Right lobe of liver (tissue), 6 donors: ENCODE measurements at regions not wholly inside any gene's neighbourhood (a gene's known extent, or its start where the extent isn't known, plus 50 kb on each side); places are given as distances from the start of the nearest gene placed in this dataset.
"Not testable (repeated sequence)": the region's sequence is repeated elsewhere in the genome, so short reads cannot be mapped to it uniquely, and the experiment has no call there.

ENCODE experiments used
- ATAC-seq, 4 donors: fragments of 200-7000 bp; cut with Tn5 transposase; one replicate each; pipeline ENCODE4 v1.9.1; 2020; ENCODE audit warnings: mild to moderate bottlenecking in 4 of 4, moderate library complexity in 4 of 4
- DNase-seq, 3 donors: peaks; one replicate each; pipeline ENCODE4 v3.0.0-alpha.2; 2020
- H3K27ac ChIP-seq, 3 donors: fragments of 200-600 bp; one replicate each; pipeline ENCODE4 v1.8.0; 2022
- H3K27me3 ChIP-seq, 2 donors: fragments of 200-600 bp; one replicate each; pipeline ENCODE4 v1.8.0; 2022
- H3K36me3 ChIP-seq, 4 donors: fragments of 200-600 bp; sonication (generic) in 1 of 4; one replicate each; pipeline versions ENCODE4 v1.5.1 to v1.8.0; 2017 to 2022; ENCODE audit warnings: control low read depth in 1 of 4
- H3K4me1 ChIP-seq, 4 donors: fragments of 200-600 bp; sonication (generic) in 1 of 4; one replicate each; pipeline versions ENCODE4 v1.5.1 to v1.8.0; 2017 to 2022; ENCODE audit warnings: control low read depth in 1 of 4
- H3K4me3 ChIP-seq, 3 donors: fragments of 200-600 bp; one replicate each; pipeline ENCODE4 v1.8.0; 2022
- H3K9me3 ChIP-seq, 4 donors: fragments of 200-600 bp; sonication (generic) in 1 of 4; one replicate each; pipeline versions ENCODE4 v1.5.1 to v1.8.0; 2017 to 2022; ENCODE audit warnings: control low read depth in 1 of 4
- CTCF ChIP-seq, 4 donors: fragments of 200-600 bp in 3 of 4; fragments of 450-650 bp in 1 of 4; IDR thresholded peaks; one replicate each; pipeline versions ENCODE4 v1.5.1 to v1.8.0; 2016 to 2022; ENCODE audit warnings: antibody characterized with exemption in 4 of 4, mild to moderate bottlenecking in 2 of 4
- POLR2A ChIP-seq: fragments of 450-650 bp; IDR thresholded peaks from one replicate; pipeline ENCODE4 v1.6.1; 2017; ENCODE audit warnings: antibody characterized with exemption, mild to moderate bottlenecking
- WGBS: methylation state at CpG from one replicate; pipeline ENCODE4 v1.1.6; 2018; ENCODE audit warnings: low coverage, low lambda C conversion rate; ENCODE audit not compliant: insufficient coverage; ENCODE audit errors: missing lambda C conversion rate; 5-methylcytosine and 5-hydroxymethylcytosine counted together
- intact Hi-C, 2 donors: fragments of 100-400 bp; cut with DNase I; formaldehyde crosslinking; loops; one replicate each; pipeline versions ENCODE4 v1.11.2 to v1.14.1; 2022
- donor health status: DM: no; HTN: yes; CAD: no.
- donor health status: DM: no; HTN: no; CAD: no.
- donor health status: DM: no; HTN: no; CAD: no.
- donor health status: DM: no; HTN: yes; CAD: no.
- donor health status: DM: no; HTN: yes; CAD: no.

- DNase-seq, result no peak
- no peaks in the 10 kb centered on the region for H3K4me1 ChIP-seq
- no peak overlapping the region for H3K27ac ChIP-seq
- H3K9me3 ChIP-seq, result no peaks in the 10 kb centered on the region
- WGBS, result 62% methylated on average over 3 of the region's 3 CpGs
- no peaks in the 10 kb centered on the region for H3K27me3 ChIP-seq
- no peak for ATAC-seq
- no peaks in the 10 kb centered on the region for H3K36me3 ChIP-seq
- intact Hi-C loops, result no loop called here
- no peak overlapping the region for H3K4me3 ChIP-seq
- TF ChIP-seq CTCF (IDR thresholded peaks at IDR 0.05) (no peak), POLR2A (no peak)
Measured at GRCh38 chr14:58987591-58987990, 200.9 kb upstream of the DAAM1 start.

DNA sequence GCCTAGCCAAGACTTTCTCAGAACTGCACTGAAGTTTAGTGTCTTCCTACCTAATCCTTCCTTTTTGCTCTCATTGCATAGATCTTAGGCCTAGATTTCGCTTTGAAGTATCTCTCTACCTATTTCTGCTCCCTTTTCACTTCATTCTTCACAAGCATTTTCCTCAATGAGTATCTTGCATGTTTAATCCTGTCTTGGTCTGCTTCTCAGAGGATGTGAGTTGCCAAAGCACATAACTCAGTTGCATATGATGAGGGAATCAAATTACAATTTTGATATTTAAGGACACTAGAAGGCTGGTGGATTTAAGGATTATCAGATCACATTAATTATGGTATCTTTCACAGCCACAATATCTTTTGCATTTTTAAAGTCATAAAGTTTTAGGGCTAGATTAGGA, 195.5 kb upstream of the DAAM1 start:
- Histone ChIP-seq H3K4me1 (no peaks in the 10 kb centered on the region), H3K27me3 (no peaks in the 10 kb centered on the region), H3K4me3 (no peak overlapping the region), H3K9me3 (no peaks in the 10 kb centered on the region), H3K36me3 (no peaks in the 10 kb centered on the region), H3K27ac (no peak overlapping the region)
- WGBS, result 79% methylated on average over 1 of the region's 1 CpG
- intact Hi-C loops, result no loop called here
- no peak for ATAC-seq
- no peak for TF ChIP-seq CTCF (IDR thresholded peaks at IDR 0.05)
- TF ChIP-seq POLR2A, result no peak
- no peak for DNase-seq

DNA sequence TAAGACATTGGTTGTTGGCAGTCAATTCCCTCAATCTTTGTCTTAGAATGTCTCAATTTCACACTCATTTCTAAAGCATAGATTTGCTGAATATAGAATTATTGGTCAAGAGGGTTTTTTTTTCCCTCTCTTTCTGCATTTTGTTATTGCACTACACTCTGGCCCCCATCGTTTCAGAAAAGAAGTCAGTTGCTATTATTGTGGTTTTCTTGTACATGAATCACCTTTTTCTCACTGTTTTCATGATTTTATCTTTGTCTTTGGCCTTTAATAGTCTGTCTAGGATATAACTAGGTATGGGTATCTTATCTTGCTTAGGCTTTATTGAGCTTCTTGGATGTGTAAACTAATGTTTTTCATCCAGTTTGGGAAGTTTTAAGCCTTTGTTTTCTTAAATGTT, 194.3 kb upstream of the DAAM1 start:
- Histone ChIP-seq H3K36me3 (no peaks in the 10 kb centered on the region), H3K4me1 (no peaks in the 10 kb centered on the region), H3K4me3 (no peak overlapping the region), H3K27ac (no peak overlapping the region), H3K27me3 (no peaks in the 10 kb centered on the region), H3K9me3 (no peaks in the 10 kb centered on the region)
- WGBS, result 10% methylated on average over 1 of the region's 1 CpG
- intact Hi-C loops, result no loop called here
- DNase-seq, result no peak
- TF ChIP-seq CTCF (IDR thresholded peaks at IDR 0.05), result no peak
- TF ChIP-seq POLR2A, result no peak
- ATAC-seq, result no peak

GRCh38 chr14:59004012-59004411, 184.5 kb upstream of the DAAM1 start:
- Histone ChIP-seq H3K9me3 (no peaks in the 10 kb centered on the region), H3K27ac (no peak overlapping the region), H3K4me3 (no peak overlapping the region), H3K4me1 (no peaks in the 10 kb centered on the region), H3K27me3 (no peaks in the 10 kb centered on the region), H3K36me3 (no peaks in the 10 kb centered on the region)
- DNase-seq (no peak), ATAC-seq (no peak)
- 36% methylated on average over 2 of the region's 2 CpGs for WGBS
- TF ChIP-seq CTCF (IDR thresholded peaks at IDR 0.05) (no peak), POLR2A (no peak)
- intact Hi-C loops, result no loop called here

DNA sequence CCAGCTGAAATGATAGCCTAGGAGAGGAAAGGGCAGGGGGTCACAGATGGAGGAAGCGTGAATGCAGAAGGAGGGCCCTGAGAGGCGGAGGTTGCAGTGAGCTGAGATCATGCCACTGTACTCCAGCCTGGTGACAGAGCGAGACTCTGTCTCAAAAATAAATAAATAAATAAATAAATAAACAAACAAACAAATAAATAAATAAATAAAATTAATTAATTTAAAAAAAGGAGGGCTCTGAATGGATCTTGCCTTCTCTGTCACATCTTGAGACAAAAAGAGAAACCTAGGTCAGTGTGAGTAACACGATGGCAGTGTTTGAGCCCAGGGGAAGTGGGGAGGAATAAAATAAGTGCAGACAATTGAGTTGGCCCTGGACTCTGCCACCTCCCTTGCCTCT, 182.3 kb upstream of the DAAM1 start:
- ATAC-seq, H3K27ac ChIP-seq, DNase-seq, H3K4me1 ChIP-seq, H3K36me3 ChIP-seq, H3K9me3 ChIP-seq, intact Hi-C loops, H3K4me3 ChIP-seq, H3K27me3 ChIP-seq: not testable (repeated sequence)
- WGBS, result 77% methylated on average over 4 of the region's 4 CpGs
